H9 (cell line): ENCODE measurements at regions not wholly inside any gene's neighbourhood (a gene's known extent, or its start where the extent isn't known, plus 50 kb on each side); places are given as distances from the start of the nearest gene placed in this dataset.
"Not testable (repeated sequence)": the region's sequence is repeated elsewhere in the genome, so short reads cannot be mapped to it uniquely, and the experiment has no call there.

Source experiments
- DNase-seq: peaks from one replicate; pipeline ENCODE4 v3.0.0-alpha.2; 2017
- H2AFZ ChIP-seq: one replicate; pipeline ENCODE4 v1.6.1; 2013; ENCODE audit warnings: mild to moderate bottlenecking, low read length, control low read depth, moderate library complexity
- H2AK5ac ChIP-seq: 2 replicates; pipeline ENCODE4 v1.6.1; 2013; ENCODE audit warnings: low read length, control low read depth, mixed read lengths; ENCODE audit not compliant: insufficient read length
- H2BK120ac ChIP-seq: one replicate; pipeline ENCODE4 v1.6.1; 2013; ENCODE audit warnings: low read depth, mild to moderate bottlenecking, low read length, control low read depth, inconsistent platforms; ENCODE audit not compliant: poor library complexity, severe bottlenecking
- H2BK12ac ChIP-seq: 2 replicates; pipeline ENCODE4 v1.6.1; 2013; ENCODE audit warnings: low read length, control low read depth, mixed read lengths, low read depth; ENCODE audit not compliant: insufficient read length
- H2BK15ac ChIP-seq: 2 replicates; pipeline ENCODE4 v1.6.1; 2013; ENCODE audit warnings: low read depth, low read length, control low read depth
- H2BK20ac ChIP-seq: one replicate; pipeline ENCODE4 v1.6.1; 2013; ENCODE audit warnings: low read depth, mild to moderate bottlenecking, low read length, control low read depth, inconsistent platforms; ENCODE audit not compliant: poor library complexity, severe bottlenecking
- H2BK5ac ChIP-seq: 2 replicates; pipeline ENCODE4 v1.6.1; 2013; ENCODE audit warnings: low read length, control low read depth, mixed read lengths; ENCODE audit not compliant: insufficient read length
- H3K14ac ChIP-seq: 2 replicates; pipeline ENCODE4 v1.6.1; 2013; ENCODE audit warnings: low read length, control low read depth; ENCODE audit not compliant: insufficient read depth
- H3K18ac ChIP-seq: 2 replicates; pipeline ENCODE4 v1.6.1; 2013; ENCODE audit warnings: low read depth, mild to moderate bottlenecking, mixed read lengths, low read length, control low read depth; ENCODE audit not compliant: insufficient read length
- H3K23ac ChIP-seq: 2 replicates; pipeline ENCODE4 v1.6.1; 2013; ENCODE audit warnings: low read length, control low read depth, mixed read lengths, low read depth; ENCODE audit not compliant: insufficient read length
- H3K23me2 ChIP-seq: 2 replicates; pipeline ENCODE4 v1.6.1; 2013; ENCODE audit warnings: low read depth, mild to moderate bottlenecking, mixed read lengths, low read length, control low read depth; ENCODE audit not compliant: insufficient read length, poor library complexity, severe bottlenecking
- H3K27ac ChIP-seq: 2 replicates; pipeline ENCODE4 v1.5.1; 2013; ENCODE audit warnings: low read length, control low read depth, mixed read lengths, low read depth; ENCODE audit not compliant: insufficient read length
- H3K27me3 ChIP-seq: 2 replicates; pipeline ENCODE4 v1.6.1; 2013; ENCODE audit warnings: low read length, control low read depth, inconsistent platforms; ENCODE audit not compliant: insufficient read depth
- H3K4ac ChIP-seq: 2 replicates; pipeline ENCODE4 v1.6.1; 2013; ENCODE audit warnings: low read depth, mild to moderate bottlenecking, control low read depth, inconsistent platforms, low read length, moderate library complexity
- H3K4me1 ChIP-seq: 2 replicates; pipeline ENCODE4 v1.6.1; 2013; ENCODE audit warnings: low read length, control low read depth, inconsistent platforms; ENCODE audit not compliant: insufficient read depth
- H3K4me2 ChIP-seq: 2 replicates; pipeline ENCODE4 v1.6.1; 2013; ENCODE audit warnings: low read length, control low read depth, mixed read lengths; ENCODE audit not compliant: insufficient read length, insufficient read depth
- H3K56ac ChIP-seq: 2 replicates; pipeline ENCODE4 v1.6.1; 2013; ENCODE audit warnings: low read depth, mild to moderate bottlenecking, mixed read lengths, low read length, control low read depth; ENCODE audit not compliant: insufficient read length
- H3K79me1 ChIP-seq: 2 replicates; pipeline ENCODE4 v1.6.1; 2013; ENCODE audit warnings: low read depth, mild to moderate bottlenecking, moderate library complexity, low read length, control low read depth, inconsistent platforms; ENCODE audit not compliant: insufficient read depth, poor library complexity, severe bottlenecking
- H3K79me2 ChIP-seq: 2 replicates; pipeline ENCODE4 v1.6.1; 2013; ENCODE audit warnings: low read length, control low read depth, inconsistent platforms; ENCODE audit not compliant: insufficient read depth
- H3K9ac ChIP-seq: 2 replicates; pipeline ENCODE4 v1.6.1; 2013; ENCODE audit warnings: low read length, control low read depth, mixed read lengths; ENCODE audit not compliant: insufficient read length; ENCODE audit errors: extremely low read depth
- H3K9me3 ChIP-seq: one replicate; pipeline ENCODE4 v1.6.1; 2013; ENCODE audit warnings: low read depth, low read length, inconsistent platforms; ENCODE audit not compliant: control insufficient read depth
- H3T11ph ChIP-seq: one replicate; pipeline ENCODE4 v1.6.1; 2013; ENCODE audit warnings: mild to moderate bottlenecking, low read length, control low read depth, inconsistent platforms
- H4K20me1 ChIP-seq: one replicate; pipeline ENCODE4 v1.6.1; 2013; ENCODE audit not compliant: control insufficient read depth, insufficient read length, insufficient read depth
- H4K5ac ChIP-seq: 2 replicates; pipeline ENCODE4 v1.6.1; 2013; ENCODE audit warnings: low read depth, mild to moderate bottlenecking, mixed read lengths, low read length, control low read depth; ENCODE audit not compliant: insufficient read length
- H4K8ac ChIP-seq: replicated peaks from 2 replicates; pipeline ENCODE4 v1.6.1; 2013; ENCODE audit warnings: low read length, control low read depth, mixed read lengths, low read depth; ENCODE audit not compliant: insufficient read length
- H4K91ac ChIP-seq: 2 replicates; pipeline ENCODE4 v1.6.1; 2013; ENCODE audit warnings: low read depth, mild to moderate bottlenecking, moderate library complexity, mixed read lengths, low read length, control low read depth; ENCODE audit not compliant: insufficient read length
- H3K27ac Mint-ChIP-seq, 3 experiments: 2 replicates in 2 of 3; 3 replicates in 1 of 3; pipeline ENCODE4 v1.8.0; 2020 to 2021; ENCODE audit warnings: mixed read lengths in 3 of 3, mild to moderate bottlenecking in 1 of 3, moderate library complexity in 1 of 3
- H3K27me3 Mint-ChIP-seq: 2 replicates; pipeline ENCODE4 v1.8.0; 2021; ENCODE audit warnings: low read depth, mild to moderate bottlenecking, moderate library complexity, mixed read lengths
- H3K36me3 Mint-ChIP-seq, 3 experiments: 2 replicates in 2 of 3; 3 replicates in 1 of 3; pipeline ENCODE4 v1.8.0; 2020 to 2021; ENCODE audit warnings: low read depth in 3 of 3, mixed read lengths in 3 of 3; ENCODE audit not compliant: insufficient read depth in 1 of 3
- H3K4me1 Mint-ChIP-seq, 2 experiments: 2 replicates each; pipeline ENCODE4 v1.8.0; 2020; ENCODE audit warnings: mixed read lengths in 2 of 2
- H3K4me3 Mint-ChIP-seq, 2 experiments: 2 replicates in 1 of 2; 3 replicates in 1 of 2; pipeline ENCODE4 v1.8.0; 2020 to 2021; ENCODE audit warnings: mild to moderate bottlenecking in 2 of 2, mixed read lengths in 2 of 2, moderate library complexity in 1 of 2
- H3K9me3 Mint-ChIP-seq, 2 experiments: 2 replicates in 1 of 2; 3 replicates in 1 of 2; pipeline ENCODE4 v1.8.0; 2020; ENCODE audit warnings: mild to moderate bottlenecking in 2 of 2, mixed read lengths in 2 of 2, moderate library complexity in 1 of 2
- WGBS: extraction: QIAGEN DNeasy Blood & Tissue Kit; methylation state at CpG from one replicate; pipeline ENCODE4 v1.1.7; 2013; ENCODE audit warnings: missing lambda C conversion rate, low lambda C conversion rate, mixed read lengths; ENCODE audit not compliant: insufficient read length; ENCODE audit errors: extremely low coverage; 5-methylcytosine and 5-hydroxymethylcytosine counted together
- TF ChIP-seq, protein P1 (sequence below): fragments of 200-600 bp; sonication (generic); conservative IDR thresholded peaks from 3 replicates; pipeline ENCODE4 v1.8.0; 2021; ENCODE audit warnings: antibody characterized with exemption, mild to moderate bottlenecking

- Histone ChIP-seq H3K79me2 (no peaks in the 10 kb centered on the region), H3K23ac (no peak overlapping the region), H3K4me2 (no peak overlapping the region), H3K9ac (no peak overlapping the region), H2AFZ (no peak overlapping the region), H2AK5ac (no peak overlapping the region), H3K56ac (no peak overlapping the region), H3K27me3 (no peaks in the 10 kb centered on the region), H2BK15ac (no peak overlapping the region), H3T11ph (no peak overlapping the region), H4K5ac (no peak overlapping the region), H4K20me1 (no peaks in the 10 kb centered on the region), H4K8ac (no peak overlapping the region), H2BK5ac (no peak overlapping the region), H3K18ac (no peak overlapping the region), H2BK12ac (no peak overlapping the region), H2BK20ac (no peak overlapping the region), H3K14ac (no peak overlapping the region), H3K4ac (no peak overlapping the region), H2BK120ac (no peak overlapping the region), H4K91ac (no peak overlapping the region), H3K23me2 (no peaks in the 10 kb centered on the region), H3K27ac (no peak overlapping the region), H3K79me1 (no peaks in the 10 kb centered on the region), H3K9me3 (no peaks in the 10 kb centered on the region), H3K4me1 (no peaks in the 10 kb centered on the region; the same call in 1 of the 2 replicates)
- Mint-ChIP-seq H3K27ac (no peak overlapping the region), H3K36me3 (peaks cover 0 to 4% (median 4%) of the 10 kb centered on the region in 3 experiments; a peak in 3 of 7 replicates), H3K27me3 (peaks cover 2% of the 10 kb centered on the region), H3K4me1 (peaks cover 4 to 14% of the 10 kb centered on the region in 2 experiments; a peak in 3 of 4 replicates), H3K9me3 (no peaks in the 10 kb centered on the region), H3K4me3 (no peak overlapping the region)
- DNase-seq = no peak
- WGBS = no CpG with 5 or more reads among the region's 13 CpGs
- TF ChIP-seq, protein P1, sequence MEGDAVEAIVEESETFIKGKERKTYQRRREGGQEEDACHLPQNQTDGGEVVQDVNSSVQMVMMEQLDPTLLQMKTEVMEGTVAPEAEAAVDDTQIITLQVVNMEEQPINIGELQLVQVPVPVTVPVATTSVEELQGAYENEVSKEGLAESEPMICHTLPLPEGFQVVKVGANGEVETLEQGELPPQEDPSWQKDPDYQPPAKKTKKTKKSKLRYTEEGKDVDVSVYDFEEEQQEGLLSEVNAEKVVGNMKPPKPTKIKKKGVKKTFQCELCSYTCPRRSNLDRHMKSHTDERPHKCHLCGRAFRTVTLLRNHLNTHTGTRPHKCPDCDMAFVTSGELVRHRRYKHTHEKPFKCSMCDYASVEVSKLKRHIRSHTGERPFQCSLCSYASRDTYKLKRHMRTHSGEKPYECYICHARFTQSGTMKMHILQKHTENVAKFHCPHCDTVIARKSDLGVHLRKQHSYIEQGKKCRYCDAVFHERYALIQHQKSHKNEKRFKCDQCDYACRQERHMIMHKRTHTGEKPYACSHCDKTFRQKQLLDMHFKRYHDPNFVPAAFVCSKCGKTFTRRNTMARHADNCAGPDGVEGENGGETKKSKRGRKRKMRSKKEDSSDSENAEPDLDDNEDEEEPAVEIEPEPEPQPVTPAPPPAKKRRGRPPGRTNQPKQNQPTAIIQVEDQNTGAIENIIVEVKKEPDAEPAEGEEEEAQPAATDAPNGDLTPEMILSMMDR = no peak
These were observed 170.0 kb downstream of the ADRA2C start for GRCh38 chr4:3936184-3936583.

GRCh38 chr4:3937849-3938562, 171.8 kb downstream of the ADRA2C start:
- H4K91ac ChIP-seq, H3K14ac ChIP-seq, H4K5ac ChIP-seq, H3K56ac ChIP-seq, H3K27me3 ChIP-seq, H2BK5ac ChIP-seq, H4K20me1 ChIP-seq, H3K27ac Mint-ChIP-seq, H3K9me3 Mint-ChIP-seq, H2BK20ac ChIP-seq, H3K79me1 ChIP-seq, H2AFZ ChIP-seq, H3K36me3 Mint-ChIP-seq, H3K4me3 Mint-ChIP-seq, H2BK15ac ChIP-seq, H3K23me2 ChIP-seq, H3T11ph ChIP-seq, H3K9ac ChIP-seq, H4K8ac ChIP-seq, H2BK120ac ChIP-seq, H3K23ac ChIP-seq, H3K4ac ChIP-seq, H3K27ac ChIP-seq, H3K9me3 ChIP-seq, H3K18ac ChIP-seq, H2AK5ac ChIP-seq, H3K4me2 ChIP-seq, DNase-seq, H3K79me2 ChIP-seq, H3K27me3 Mint-ChIP-seq, H2BK12ac ChIP-seq, H3K4me1 ChIP-seq: not testable (repeated sequence)
- peaks cover 12 to 22% of the 10 kb centered on the region in 2 experiments for H3K4me1 Mint-ChIP-seq
- no CpG with 5 or more reads among the region's 18 CpGs for WGBS
